Breast epithelium (tissue), 4 donors: ENCODE measurements at regions not wholly inside any gene's neighbourhood (a gene's known extent, or its start where the extent isn't known, plus 50 kb on each side); places are given as distances from the start of the nearest gene placed in this dataset.
"Not testable (repeated sequence)": the region's sequence is repeated elsewhere in the genome, so short reads cannot be mapped to it uniquely, and the experiment has no call there.

Experiments
- DNase-seq, 2 donors: peaks; one replicate each; pipeline ENCODE4 v3.0.0-alpha.2; 2019; ENCODE audit warnings: low spot score in 2 of 2
- H3K27ac ChIP-seq, 2 donors: fragments of 200-600 bp; sonication (generic) in 1 of 2; one replicate each; pipeline ENCODE4 v1.5.1; 2016 to 2019; ENCODE audit warnings: mild to moderate bottlenecking in 1 of 2
- H3K27me3 ChIP-seq, 2 donors: fragments of 200-600 bp; sonication (generic) in 1 of 2; one replicate each; pipeline versions ENCODE4 v1.5.1 to v1.6.0; 2017 to 2019; ENCODE audit warnings: control low read depth in 1 of 2, mild to moderate bottlenecking in 1 of 2
- H3K36me3 ChIP-seq: fragments of 200-600 bp; one replicate; pipeline ENCODE4 v1.5.1; 2019
- H3K4me1 ChIP-seq, 2 donors: fragments of 200-600 bp; sonication (generic); one replicate each; pipeline ENCODE4 v1.5.1; 2016 to 2019; ENCODE audit warnings: control low read depth in 1 of 2
- H3K4me3 ChIP-seq, 3 donors: fragments of 200-600 bp; sonication (generic); 1 replicate in 2 of 3; 2 replicates in 1 of 3; pipeline ENCODE4 v1.5.1; 2016 to 2019; ENCODE audit warnings: mild to moderate bottlenecking in 3 of 3, moderate library complexity in 2 of 3
- H3K9me3 ChIP-seq, 2 donors: fragments of 200-600 bp; sonication (generic) in 1 of 2; one replicate each; pipeline ENCODE4 v1.5.1; 2016 to 2019; ENCODE audit warnings: control low read depth in 1 of 2
- POLR2A ChIP-seq: fragments of 450-650 bp; IDR thresholded peaks from one replicate; pipeline ENCODE4 v1.6.1; 2016; ENCODE audit warnings: antibody characterized with exemption, mild to moderate bottlenecking, moderate library complexity
- POLR2AphosphoS5 ChIP-seq, 3 donors: sonication (generic); formaldehyde crosslinking; IDR thresholded peaks; one replicate each; pipeline ENCODE4 v1.6.1; 2017; ENCODE audit warnings: antibody characterized with exemption in 3 of 3
- intact Hi-C: fragments of 100-400 bp; cut with DNase I; formaldehyde crosslinking; loops from one replicate; pipeline ENCODE4 v1.15.1; 2023; ENCODE audit warnings: low total_unique reads
- TF ChIP-seq, protein P1 (sequence below), 3 donors: fragments of 450-650 bp; IDR thresholded peaks; one replicate each; pipeline ENCODE4 v1.5.1; 2016 to 2017; ENCODE audit warnings: antibody characterized with exemption in 3 of 3, mild to moderate bottlenecking in 3 of 3, moderate library complexity in 3 of 3

DNA sequence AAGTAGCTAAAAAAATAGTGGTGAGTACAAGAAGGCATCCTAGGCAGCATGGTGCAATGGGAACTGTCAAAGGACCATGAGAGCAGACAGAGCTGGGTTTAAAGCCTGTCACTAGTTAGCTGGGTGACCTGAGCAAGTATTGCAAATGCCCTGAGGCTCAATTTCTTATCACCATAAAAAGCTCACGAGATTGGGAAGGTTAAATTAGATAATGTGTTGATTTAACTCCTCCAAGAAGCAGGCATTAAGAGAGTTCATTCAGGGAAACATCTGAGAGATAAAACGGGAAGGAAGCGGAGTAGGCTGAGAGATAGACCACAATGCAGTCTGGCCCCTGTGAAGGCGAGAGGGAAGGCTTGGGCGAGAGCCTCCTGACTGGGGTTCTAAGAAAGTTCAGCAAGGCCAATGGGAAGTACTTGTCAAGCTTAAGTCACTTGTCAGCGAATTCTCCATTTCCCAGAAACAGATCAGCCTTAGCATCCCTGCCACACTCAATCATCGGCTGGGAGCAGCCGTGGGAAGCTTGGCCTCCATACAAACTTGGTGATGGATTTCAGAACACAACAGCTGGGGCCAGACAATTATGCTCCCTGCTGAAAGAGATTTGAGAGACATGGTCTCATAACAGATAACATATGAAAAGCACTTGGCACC is 105.5 kb downstream of the POU4F1 start:
- Histone ChIP-seq H3K27ac (no peak overlapping the region), H3K4me3 (no peak overlapping the region), H3K4me1 (no peaks in the 10 kb centered on the region), H3K27me3 (no peaks in the 10 kb centered on the region), H3K36me3 (no peaks in the 10 kb centered on the region), H3K9me3 (no peaks in the 10 kb centered on the region)
- no peak for DNase-seq
- intact Hi-C loops, result no loop called here
- no peak for TF ChIP-seq POLR2A
- no peak for TF ChIP-seq POLR2AphosphoS5 (IDR thresholded peaks at IDR 0.05)
- TF ChIP-seq, protein P1, sequence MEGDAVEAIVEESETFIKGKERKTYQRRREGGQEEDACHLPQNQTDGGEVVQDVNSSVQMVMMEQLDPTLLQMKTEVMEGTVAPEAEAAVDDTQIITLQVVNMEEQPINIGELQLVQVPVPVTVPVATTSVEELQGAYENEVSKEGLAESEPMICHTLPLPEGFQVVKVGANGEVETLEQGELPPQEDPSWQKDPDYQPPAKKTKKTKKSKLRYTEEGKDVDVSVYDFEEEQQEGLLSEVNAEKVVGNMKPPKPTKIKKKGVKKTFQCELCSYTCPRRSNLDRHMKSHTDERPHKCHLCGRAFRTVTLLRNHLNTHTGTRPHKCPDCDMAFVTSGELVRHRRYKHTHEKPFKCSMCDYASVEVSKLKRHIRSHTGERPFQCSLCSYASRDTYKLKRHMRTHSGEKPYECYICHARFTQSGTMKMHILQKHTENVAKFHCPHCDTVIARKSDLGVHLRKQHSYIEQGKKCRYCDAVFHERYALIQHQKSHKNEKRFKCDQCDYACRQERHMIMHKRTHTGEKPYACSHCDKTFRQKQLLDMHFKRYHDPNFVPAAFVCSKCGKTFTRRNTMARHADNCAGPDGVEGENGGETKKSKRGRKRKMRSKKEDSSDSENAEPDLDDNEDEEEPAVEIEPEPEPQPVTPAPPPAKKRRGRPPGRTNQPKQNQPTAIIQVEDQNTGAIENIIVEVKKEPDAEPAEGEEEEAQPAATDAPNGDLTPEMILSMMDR (IDR thresholded peaks at IDR 0.05), result no peak

DNA sequence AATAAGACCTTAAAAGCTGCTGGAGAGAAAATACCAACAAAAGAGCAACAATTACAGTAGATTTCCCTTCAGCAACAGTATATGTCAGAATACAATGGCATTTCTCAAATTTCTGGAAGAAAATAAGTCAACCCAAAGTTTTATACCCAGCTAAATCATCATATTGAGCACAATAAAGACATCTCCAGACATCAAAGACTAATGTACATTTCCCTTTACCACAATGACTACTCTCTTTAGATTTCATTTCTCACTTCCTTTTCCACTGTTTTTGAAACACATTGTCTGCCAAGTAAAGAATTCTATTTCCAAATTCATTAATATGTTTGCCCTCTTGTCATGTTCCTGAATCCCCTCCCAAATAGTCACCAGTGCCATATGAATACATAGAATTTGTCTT is 111.4 kb downstream of the POU4F1 start:
- no peak overlapping the region for H3K27ac ChIP-seq
- intact Hi-C loops, result no loop called here
- H3K36me3 ChIP-seq, result no peaks in the 10 kb centered on the region
- no peaks in the 10 kb centered on the region for H3K4me1 ChIP-seq
- TF ChIP-seq POLR2AphosphoS5 (IDR thresholded peaks at IDR 0.05) (no peak), POLR2A (no peak)
- TF ChIP-seq, protein P1 (IDR thresholded peaks at IDR 0.05), result no peak
- no peaks in the 10 kb centered on the region for H3K9me3 ChIP-seq
- H3K27me3 ChIP-seq, result no peaks in the 10 kb centered on the region
- DNase-seq, result no peak
- no peak overlapping the region for H3K4me3 ChIP-seq

DNA sequence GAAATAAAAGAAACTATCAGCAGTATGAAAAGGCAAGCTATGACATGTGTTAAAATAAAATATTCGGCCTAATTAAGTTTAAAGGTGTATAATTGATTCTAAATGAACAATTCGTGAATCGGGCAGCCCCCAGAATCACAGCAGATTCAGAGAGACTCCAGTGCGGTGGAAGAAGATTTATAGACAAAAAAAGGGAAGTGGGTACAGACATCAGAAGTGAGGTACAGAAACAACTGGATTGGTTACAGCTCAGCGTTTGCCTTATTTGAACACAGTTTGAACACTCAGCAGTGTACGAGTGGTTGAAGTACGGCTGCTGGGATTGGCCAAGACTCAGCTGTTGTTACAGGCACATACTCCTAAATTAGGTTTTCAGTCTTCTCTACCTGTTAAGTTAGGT is 113.1 kb downstream of the POU4F1 start:
- intact Hi-C loops, H3K9me3 ChIP-seq, H3K4me1 ChIP-seq, H3K36me3 ChIP-seq, H3K27ac ChIP-seq, DNase-seq, H3K27me3 ChIP-seq, H3K4me3 ChIP-seq: not testable (repeated sequence)

DNA sequence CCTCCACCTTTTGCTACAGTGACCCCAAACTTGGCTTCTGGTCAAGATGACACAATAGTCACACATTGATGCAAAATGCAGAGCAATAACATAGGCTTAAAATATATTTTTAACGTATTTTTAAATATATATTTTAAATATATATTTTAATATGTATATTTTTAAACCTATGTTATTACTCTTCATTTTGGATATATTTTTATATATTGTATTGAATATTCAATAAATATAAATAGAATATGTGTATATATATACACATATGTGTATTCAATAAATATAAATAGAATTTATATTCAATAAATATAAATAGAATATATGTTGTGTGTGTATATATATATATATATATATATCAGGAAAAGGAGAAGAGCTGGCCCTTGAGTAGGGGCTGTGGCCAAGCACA is 115.6 kb downstream of the POU4F1 start:
- H3K36me3 ChIP-seq, result no peaks in the 10 kb centered on the region
- no peaks in the 10 kb centered on the region for H3K4me1 ChIP-seq
- no peak overlapping the region for H3K27ac ChIP-seq
- intact Hi-C loops, result loop anchor here (2.0 kb wide), 1 partner anchor 47 kb away; no protein-coding TSS in a partner anchor
- DNase-seq, result no peak
- TF ChIP-seq POLR2AphosphoS5 (IDR thresholded peaks at IDR 0.05), result no peak
- TF ChIP-seq, protein P1 (IDR thresholded peaks at IDR 0.05), result no peak
- TF ChIP-seq POLR2A, result no peak
- no peak overlapping the region for H3K4me3 ChIP-seq
- H3K9me3 ChIP-seq, result no peaks in the 10 kb centered on the region
- no peaks in the 10 kb centered on the region for H3K27me3 ChIP-seq

DNA sequence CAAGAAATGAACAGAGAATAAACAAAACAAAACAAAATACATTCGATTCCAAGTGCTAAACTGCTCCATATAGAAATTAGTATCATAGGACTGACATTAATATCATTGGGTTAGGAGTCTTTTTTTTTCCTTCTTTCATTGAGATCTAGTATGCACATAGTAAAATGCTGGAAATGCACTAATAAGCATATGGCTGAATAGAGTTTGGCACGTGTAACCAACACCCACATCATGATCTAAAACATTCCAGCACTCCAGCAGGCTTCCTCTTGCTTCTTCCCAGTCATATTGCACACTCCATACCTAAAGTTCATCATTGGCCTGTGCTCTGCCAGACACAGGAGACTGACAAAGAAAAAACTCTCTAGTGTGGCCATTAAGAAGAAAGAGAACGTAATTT is 117.5 kb downstream of the POU4F1 start:
- DNase-seq, result no peak
- H3K9me3 ChIP-seq, result no peaks in the 10 kb centered on the region
- intact Hi-C loops, result loop anchor here (2.0 kb wide), 1 partner anchor 45 kb away; no protein-coding TSS in a partner anchor
- H3K4me1 ChIP-seq, result no peaks in the 10 kb centered on the region
- TF ChIP-seq POLR2A (no peak), POLR2AphosphoS5 (IDR thresholded peaks at IDR 0.05) (no peak)
- TF ChIP-seq, protein P1 (IDR thresholded peaks at IDR 0.05), result no peak
- H3K27ac ChIP-seq, result no peak overlapping the region
- no peak overlapping the region for H3K4me3 ChIP-seq
- no peaks in the 10 kb centered on the region for H3K27me3 ChIP-seq
- H3K36me3 ChIP-seq, result no peaks in the 10 kb centered on the region

DNA sequence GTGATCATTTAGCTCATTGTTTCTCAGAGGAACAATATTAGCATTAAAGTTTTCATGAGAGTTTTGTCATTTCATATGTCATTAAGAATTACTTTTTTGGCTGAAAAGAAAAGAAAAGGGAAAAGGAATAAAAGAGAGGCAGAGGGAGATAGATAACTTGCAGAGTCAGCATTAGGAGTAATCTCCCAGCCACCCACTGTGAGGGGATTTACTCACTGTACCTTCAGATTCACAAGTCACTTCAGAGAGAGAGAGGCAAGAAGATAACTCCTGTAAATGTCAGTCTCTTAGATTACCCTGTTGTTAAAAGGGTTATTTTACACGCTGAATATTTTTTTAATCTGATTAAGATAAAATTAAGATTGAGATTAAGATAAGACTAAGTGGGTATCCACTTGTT is 125.2 kb downstream of the POU4F1 start:
- Histone ChIP-seq H3K4me3 (no peak overlapping the region), H3K36me3 (no peaks in the 10 kb centered on the region), H3K4me1 (no peaks in the 10 kb centered on the region), H3K27ac (no peak overlapping the region), H3K27me3 (no peaks in the 10 kb centered on the region), H3K9me3 (no peaks in the 10 kb centered on the region)
- intact Hi-C loops, result no loop called here
- no peak for DNase-seq
- no peak for TF ChIP-seq POLR2A
- no peak for TF ChIP-seq POLR2AphosphoS5 (IDR thresholded peaks at IDR 0.05)
- TF ChIP-seq, protein P1 (IDR thresholded peaks at IDR 0.05), result no peak
